ENCODE measurements at regions not wholly inside any gene's neighbourhood (a gene's known extent, or its start where the extent isn't known, plus 50 kb on each side); places are given as distances from the start of the nearest gene placed in this dataset.

DNA sequence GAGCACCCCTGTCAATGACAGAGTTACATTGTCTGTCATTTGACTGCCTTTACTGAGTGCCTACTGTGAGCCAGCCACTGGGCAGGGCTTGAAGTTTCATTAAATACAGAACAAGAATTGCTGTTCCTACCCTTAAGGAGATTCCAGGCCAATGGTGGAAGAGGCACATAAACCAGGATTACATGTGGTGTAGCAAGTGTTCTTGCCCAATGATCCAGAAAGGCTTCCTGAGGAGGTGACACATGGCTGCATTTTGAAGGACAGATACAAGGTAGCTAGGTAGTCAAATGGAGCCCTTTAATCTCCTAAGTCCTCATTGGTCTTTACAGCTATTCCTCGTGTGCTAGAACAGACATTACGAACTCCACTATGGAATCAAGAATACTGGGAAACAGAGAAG, 312.7 kb downstream of the ETAA1 start:
- DNase-seq (ENCODE audit: low spot score), result no peak

DNA sequence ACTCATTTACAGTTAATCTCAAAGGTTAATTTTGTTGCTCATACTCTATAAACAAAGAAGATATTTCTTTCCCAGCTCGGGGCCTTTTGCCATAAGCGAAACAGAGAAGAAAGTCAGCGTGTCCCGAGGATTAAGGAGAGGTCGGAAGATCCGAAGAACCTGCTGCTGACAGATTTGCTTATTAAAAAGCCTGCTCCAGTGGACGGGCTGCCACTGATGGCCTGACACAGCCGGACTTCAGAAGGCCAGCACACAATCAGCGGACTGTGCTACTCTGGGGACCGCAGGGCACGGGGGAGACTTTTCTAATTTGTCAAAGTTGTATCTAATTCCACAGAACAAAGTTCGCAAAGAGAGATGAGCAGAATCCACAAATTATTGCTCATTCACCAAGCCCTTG, 315.4 kb downstream of the ETAA1 start:
- DNase-seq (ENCODE audit: low spot score), result no peak

DNA sequence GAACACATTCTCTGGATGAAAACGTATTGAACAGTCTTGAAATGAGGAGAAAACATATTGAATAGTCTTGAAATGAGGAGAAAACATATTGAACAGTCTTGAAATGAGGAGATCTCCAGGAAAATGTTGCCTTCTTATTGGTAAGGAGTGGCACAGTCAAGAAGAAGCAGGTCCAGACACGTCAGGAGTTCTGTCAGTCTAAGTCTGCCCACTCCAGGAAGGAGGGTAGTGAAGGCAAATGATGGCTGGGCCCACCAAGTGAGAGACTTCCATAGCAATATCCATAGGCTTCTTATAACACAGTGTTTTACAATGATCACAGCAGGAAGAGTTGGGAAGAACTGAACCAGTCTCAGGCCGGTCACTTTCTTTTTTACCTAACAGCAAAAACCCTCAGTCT, 316.2 kb downstream of the ETAA1 start:
- no peak for DNase-seq (ENCODE audit: low spot score)

DNA sequence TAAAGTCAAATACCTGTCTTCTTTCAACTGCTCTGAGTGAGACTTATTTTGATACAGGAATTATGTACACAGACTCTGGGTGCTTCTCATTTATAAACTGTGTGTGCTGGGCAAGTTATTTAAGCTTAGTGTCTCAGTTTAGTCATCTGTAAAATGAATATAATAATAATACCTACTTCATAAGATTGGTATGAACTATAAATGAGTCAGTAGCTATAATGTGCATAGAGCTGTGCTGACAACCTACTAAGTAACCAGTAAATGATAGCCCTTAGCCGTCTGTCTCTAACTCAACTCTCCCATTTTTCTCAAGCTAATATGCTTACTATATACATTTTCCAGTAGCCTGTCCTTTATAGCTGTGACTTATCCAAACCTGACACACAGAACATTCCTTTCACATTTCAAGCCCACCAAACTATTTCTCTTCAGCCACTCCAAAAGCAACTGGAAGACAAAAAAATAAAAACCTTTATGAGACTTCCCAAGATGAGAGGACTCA, 319.8 kb downstream of the ETAA1 start:
- DNase-seq (ENCODE audit: low spot score), result no peak

DNA sequence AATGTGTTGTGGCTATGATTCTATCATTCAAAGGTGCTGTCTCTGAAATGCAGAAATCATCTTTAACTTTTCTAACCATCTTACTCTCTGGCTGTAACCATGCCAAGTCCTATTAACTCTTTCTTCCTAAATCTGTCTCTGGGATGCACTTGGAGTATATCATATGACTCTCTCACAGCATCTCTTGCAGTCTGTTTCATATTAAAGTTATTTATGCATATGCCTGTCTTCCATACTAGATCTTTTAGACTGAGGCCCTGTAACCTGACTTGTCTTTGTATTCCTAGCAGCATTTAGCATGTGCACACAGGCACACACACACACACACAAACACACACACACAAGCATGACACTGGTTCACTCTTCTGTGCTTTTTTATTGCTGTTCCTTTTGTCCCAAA, 320.6 kb downstream of the ETAA1 start:
- DNase-seq (ENCODE audit: low spot score), result no peak

DNA sequence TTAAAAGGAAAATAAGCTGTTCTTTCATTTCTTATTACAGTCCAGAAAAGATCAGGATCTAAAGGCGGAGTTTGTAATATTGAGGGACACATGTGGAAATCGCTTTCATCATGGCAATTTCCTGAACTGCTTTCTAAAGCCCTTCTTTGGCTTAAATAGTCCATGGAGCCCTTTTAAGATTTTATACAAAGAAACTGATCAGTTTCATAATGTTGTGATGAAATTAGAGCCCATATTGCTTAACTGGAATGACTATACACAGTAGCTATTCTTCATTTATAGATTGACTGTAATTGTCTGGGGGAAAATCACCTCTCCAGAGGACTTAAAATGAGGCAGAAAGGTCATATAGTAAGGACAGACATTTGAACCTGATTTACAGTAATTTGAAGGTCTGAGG, 322.2 kb downstream of the ETAA1 start:
- DNase-seq (ENCODE audit: low spot score), result no peak

DNA sequence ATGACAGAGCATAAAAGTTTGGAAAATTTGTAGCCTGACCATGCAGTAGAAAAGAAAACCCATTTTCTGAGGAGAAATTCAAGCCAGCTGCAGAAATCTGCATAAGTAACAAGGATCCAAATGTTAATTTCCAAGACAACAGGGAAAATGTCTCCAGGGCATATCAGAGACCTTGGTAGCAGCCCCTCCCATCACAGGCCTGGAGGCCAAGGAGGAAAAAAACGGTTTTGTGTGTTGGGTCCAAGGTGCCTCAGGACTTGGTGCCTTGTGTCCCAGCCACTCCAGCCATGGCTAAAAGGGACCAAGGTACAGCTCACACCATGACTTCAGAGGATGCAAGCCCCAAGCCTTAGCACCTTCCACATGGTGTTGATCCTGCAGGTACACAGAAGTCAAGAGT, 324.4 kb downstream of the ETAA1 start:
- DNase-seq (ENCODE audit: low spot score), result no peak

DNA sequence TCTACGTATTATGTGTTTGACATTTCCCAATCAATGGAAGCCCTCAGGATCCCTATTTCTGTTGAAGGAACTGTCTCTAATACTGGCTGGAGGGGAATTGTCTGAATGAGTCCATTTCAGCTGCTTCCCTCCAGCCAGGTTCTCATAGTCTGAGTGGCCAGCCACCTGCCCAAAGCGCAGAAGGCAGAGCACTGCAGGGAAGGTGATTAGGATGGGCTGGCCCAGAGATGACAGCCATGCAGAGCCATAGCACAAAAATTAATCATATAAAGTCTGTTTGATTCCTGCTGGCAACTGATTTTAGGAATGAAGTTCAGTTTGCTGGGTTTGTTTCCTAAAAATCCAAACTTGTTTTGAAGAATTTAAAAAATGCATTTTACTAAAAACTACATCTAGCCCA, 327.1 kb downstream of the ETAA1 start:
- DNase-seq (ENCODE audit: low spot score), result no peak

DNA sequence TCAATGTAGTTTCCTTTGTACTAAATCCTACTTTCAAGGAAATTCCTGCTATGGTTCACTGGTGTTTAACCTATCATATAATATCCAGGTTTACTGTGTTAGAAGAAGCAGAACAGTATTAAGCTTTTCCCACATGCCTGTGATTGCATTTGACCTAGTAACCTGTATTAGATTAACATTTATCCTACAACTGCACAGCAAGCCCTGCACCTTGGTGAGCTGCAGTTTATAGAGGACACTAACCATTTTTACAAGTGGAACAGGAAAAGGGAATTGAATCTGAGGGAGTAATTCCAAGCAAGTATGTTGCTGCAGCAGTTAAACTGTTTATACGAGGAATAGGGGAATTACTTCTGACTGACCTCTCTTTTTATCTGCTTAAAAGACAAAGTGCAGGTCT, 328.6 kb downstream of the ETAA1 start:
- DNase-seq (ENCODE audit: low spot score), result no peak

DNA sequence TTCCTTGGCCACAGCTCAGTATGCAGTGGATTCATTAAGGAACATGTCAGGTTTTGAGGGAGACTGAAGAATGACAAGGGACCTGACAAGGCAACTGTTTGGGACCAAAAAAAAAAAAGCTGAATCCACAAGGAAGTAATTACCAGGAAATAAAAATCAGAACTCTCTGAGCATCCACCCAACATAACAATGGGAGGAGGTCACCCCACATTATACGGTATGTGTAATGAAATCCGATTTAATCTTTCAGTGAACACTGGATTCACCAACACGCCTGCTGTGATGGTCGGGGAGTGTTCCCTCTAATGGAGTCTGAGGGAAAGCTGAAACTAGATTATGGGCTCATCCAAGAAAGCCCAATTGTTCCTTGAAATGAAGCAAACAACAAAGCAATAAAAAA, 329.3 kb downstream of the ETAA1 start:
- DNase-seq (ENCODE audit: low spot score), result no peak

DNA sequence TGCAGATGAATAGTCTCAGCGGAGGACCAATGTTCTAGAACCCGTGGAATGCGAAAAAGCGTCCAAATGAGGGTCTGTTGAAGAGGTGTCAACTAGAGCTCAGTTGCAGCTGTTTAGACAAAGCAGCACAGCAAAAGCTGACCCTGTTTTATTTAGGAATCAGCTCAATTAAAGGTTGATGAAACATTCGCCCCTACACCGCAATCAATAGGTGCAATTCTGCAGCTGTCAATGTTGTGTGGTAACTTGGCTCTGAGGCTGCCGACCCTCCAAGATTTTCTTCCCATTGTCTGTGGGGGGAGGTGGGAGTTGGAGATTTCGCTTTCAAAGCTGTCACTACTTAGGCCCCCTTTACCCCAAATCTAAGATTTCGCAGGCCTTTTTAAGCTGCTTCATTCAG, 330.0 kb downstream of the ETAA1 start:
- no peak for DNase-seq (ENCODE audit: low spot score)

DNA sequence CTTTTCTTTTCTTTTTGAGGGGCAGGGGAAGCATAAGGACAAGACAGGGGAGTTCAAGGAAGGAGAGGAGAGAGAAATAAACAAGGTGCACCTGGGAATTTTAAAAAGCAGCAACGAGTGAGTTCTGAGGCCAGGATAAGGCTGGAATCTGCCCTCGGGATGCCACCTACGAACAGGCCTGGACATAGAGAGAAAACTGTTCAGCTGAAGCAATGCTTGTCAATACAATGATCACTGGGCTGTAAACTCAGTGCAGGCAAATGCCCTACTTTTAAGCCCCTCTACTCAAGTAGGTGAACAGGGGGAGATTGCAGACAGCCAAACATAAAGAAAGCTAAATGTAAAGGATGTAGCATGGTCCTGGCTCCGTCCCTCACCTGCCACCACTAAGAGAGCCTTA, 330.5 kb downstream of the ETAA1 start:
- no peak for DNase-seq (ENCODE audit: low spot score)

DNA sequence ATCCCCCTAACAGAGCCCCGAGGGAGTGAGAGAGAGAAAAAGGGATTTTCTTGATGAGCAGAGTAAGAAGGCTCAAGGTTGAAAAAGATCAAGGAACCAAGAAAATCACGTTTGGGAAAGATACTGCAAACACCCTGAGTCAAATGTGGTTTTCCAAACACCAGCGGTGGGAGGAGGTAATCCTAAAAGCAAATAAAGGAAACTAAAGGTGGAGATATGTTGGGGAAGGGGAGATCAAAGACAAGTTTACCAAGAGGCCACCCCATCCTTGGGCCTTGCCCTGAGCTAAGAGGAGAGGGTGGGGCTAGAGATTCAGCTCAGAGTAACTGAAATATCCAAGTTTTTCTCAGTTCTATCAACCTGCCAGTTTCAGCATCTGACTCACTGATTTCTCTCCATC, 332.3 kb downstream of the ETAA1 start:
- DNase-seq (ENCODE audit: low spot score), result no peak

DNA sequence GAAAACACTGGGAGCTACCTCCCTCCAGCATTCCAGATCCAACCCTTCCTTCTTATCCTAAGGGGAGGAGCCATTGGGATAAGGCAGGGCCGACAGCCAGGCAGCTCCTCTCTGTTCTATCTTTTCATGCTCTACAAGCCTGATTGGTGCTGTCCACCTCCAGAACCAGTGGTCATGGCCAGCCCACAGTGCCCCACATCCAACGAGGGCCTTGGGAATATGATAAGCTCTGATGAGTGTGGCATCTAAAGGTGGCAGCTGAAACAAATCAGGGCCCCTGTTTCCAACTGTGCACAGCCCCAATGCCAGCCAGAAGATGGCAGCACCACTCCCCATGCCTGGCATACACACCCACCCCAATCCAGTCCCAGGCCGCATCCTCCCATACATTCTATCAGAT, 329.3 kb downstream of the C1D start:
- DNase-seq (ENCODE audit: low spot score), result peak; percentile 6

DNA sequence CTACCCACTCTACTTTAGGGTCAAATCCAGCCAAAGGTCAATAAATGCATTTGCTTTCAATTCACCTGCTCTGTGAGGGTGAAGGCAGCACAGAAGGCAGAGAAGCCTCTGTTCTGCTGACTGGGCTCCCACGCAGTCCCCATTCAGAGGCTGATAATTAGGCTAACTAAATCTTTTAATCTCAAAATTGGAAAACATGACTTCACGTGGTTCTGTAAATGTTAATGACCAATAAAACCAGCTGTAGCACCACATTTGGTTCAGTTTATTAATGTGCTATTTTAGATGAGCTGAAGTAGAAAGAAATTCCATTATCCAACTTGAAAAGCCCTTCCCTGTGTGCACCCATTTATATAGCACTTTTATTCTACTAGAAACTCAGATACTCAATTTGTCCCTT, 310.6 kb downstream of the C1D start:
- no peak for DNase-seq (ENCODE audit: low spot score)

DNA sequence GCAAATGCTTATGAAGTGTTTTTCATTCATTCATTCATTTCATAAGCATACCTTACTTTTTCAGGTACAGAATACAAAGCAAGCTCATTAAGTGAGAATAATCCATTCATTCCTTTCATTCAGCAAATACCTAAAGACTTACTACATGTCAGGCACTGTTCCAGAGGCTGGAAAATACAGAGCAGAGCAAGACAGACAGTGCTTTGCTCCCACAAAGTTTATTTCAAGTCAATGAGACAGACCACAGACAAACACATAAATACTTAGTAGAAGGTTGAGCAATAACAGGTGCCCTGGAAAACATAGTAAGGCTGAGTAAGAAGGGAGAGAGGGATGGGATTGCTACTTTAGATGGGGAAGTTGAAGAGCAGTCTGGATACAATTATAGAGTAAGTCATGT, 309.8 kb downstream of the C1D start:
- DNase-seq (ENCODE audit: low spot score), result no peak

DNA sequence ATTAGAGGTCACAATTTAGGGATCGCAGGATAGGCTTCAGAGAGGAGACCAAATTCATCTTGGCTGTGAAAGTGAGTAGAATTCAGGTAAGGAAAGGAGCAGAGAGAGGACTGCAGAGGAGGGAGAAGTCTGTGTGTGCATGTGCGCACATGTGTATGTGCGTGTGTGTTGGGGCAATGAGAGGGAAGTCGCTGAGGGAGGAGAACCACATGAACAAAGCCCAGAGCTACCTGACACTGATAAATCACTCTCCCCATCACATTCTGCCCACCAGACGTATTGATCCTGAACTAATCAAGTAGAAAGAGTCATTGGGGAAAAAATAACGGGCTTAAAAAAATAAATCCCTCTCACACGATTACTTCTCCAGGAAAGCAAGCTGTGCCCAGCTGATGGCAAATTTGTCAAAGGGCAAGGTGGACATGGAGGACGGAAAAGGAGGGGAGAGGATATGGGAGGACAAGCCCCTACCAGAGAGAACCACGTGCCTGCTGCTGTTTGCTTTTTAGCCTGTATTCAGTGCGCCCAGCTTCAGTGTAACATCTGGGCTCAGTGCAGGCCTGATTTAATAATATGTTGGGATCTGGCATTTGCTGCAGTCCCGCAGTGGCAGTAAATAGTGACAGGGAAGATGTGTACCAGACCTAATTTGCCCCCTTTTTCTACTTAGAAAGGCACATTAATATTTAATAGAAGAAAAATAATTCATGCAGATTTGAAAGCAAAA, 307.5 kb downstream of the C1D start:
- no peak for DNase-seq (ENCODE audit: low spot score)

DNA sequence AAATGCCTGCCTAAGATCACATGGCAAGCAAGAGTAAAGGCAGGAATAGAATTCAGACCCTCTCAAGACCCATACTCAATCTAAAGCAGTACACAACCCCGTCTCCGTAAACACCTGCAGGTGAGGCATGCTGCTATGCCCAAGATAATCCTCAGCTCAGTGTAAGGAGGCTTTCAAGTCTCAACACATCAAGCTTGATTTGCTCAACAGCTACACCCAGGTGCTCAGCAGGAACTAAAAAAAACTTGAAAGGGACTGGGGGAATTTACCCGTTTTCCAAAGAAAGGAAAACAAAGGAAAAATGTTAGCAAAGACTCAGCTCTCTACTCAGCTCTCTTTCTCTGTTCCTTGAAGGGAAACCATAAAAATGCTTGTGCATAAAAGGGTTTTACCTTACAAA, 301.8 kb downstream of the C1D start:
- DNase-seq (ENCODE audit: low spot score), result no peak

DNA sequence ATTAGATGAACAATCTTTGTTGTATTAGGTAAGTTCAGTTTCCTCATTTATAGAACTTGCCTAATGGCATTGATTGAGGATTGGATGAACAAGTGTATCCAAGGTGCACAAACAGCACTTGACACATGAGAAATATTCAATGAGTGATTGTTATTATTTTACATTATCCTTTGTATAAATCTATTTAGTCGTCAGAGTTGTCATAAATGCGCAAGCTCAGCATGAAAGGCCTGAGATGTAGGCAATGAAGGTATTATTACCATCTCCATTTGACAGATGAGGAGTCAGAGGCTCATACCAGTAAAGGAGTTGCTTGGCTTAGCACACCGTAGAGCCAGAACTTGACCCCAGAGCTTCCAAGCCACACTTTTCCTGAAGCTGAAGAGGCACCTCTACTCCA, 291.4 kb downstream of the C1D start:
- DNase-seq (ENCODE audit: low spot score), result no peak

DNA sequence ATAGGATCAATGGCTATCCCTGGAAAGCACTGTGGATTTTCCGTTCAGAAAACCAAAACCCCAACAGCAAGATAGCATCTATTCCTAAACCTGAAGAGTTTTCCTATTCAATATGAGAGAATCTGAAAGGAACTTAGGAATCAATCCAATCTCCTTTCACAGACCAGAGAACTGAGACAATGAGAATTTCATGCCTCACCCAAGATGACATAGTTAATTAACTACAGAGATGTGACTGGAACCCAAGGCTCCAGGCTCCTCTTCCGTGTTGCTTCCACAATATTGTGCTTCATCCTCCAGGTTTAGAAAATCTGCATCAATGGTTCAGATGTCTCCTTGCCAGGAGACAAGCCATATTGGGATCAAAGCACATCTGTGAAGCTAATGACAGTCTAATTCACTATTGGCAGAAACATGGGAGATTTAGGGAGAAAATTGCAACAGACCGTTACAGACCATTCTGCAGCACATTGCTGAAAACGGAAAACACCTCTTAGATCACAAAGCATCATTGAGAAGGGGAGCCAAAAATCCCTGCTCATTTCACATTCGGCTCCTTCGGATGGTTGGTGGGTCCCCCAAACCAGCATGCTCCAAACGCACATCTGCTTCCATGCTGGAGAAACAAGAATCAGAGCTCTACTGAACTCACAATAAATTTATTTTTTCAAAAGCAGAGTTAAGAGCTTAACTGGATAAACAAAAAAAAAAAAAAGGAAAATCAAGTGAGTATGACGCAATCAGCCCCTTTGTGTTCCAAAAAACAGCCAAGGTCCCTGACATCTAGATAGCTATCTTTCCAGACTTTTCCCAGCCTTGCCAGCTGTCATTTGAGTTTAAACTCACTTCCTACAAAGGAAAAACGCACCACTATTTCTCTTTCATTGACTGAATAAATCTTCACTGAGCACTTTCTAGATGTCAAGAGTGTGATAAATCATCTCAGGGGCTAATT, 290.3 kb downstream of the C1D start:
- no peak for DNase-seq (ENCODE audit: low spot score)

DNA sequence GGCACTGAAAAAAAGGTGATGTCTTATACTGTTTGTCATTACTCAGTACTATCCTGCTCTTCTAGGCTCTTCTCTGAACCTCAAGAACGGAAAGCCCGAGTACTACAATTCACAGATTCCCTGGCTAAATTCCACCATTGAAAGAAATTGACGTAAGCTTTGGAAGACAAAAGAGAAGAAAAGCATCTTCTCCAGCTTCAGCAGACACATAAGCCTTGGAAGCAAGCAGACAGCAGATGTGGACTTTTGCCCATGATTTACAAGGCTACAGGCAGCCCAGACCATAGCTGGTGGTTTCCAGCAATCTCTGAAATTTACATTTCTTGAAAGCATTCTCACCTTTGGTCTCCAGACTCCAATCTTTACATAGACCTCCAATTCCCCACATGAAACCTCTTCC, 289.0 kb downstream of the C1D start:
- DNase-seq (ENCODE audit: low spot score), result no peak

DNA sequence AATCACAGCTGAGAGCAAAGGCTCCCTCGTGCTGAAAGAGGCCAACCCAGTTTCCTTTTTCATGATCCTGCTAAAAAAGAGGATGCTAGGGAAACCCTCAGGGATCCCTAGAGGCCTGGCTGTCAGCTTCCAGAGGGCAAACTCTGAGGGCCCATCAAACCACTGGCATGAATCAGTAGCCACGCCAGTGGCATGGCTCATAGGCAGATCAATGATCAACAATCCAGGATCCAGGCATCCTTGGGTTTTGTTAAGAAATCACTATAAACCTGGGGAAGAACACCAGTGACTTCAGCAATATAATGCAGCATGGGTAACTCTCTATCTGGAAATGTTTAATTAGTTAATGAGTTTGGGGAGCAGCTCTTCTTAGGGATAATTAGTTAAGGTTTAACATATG, 286.5 kb downstream of the C1D start:
- DNase-seq (ENCODE audit: low spot score), result no peak

DNA sequence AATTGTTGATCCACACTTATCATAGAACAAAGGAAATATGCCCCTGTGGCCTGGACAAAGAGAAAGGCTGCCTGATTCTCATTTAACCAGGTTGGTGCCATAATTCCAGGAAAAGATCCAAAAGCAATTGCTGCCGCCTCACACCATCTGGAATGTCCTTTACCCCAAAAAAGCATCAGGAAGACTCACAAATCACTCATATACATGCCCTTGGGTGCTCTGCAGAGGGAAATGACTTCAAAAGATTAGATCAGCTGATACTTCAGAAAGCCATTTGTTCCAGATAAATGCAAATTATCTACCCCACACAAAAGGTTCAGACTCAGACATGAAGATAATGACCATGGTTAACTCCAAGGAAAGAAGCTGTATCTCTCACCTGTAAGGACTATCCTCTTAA, 285.8 kb downstream of the C1D start:
- no peak for DNase-seq (ENCODE audit: low spot score)
